T-helper 1 cell treated with Interleukin-12 subunit alpha and Interleukin-12 subunit beta and Interleukin-4 antibody, amounts not matched to agents 30 μg/mL and 1 μg/mL, for 36 hours (primary cell): ENCODE measurements at regions not wholly inside any gene's neighbourhood (a gene's known extent, or its start where the extent isn't known, plus 50 kb on each side); places are given as distances from the start of the nearest gene placed in this dataset.

ENCODE experiments used
- H3K27ac Mint-ChIP-seq: one replicate; pipeline ENCODE4 v1.8.0; 2021; ENCODE audit warnings: mild to moderate bottlenecking, mixed read lengths
- H3K27me3 Mint-ChIP-seq: one replicate; pipeline ENCODE4 v1.8.0; 2021; ENCODE audit warnings: low read depth, mixed read lengths
- H3K36me3 Mint-ChIP-seq: one replicate; pipeline ENCODE4 v1.8.0; 2021; ENCODE audit warnings: low read depth, mixed read lengths
- H3K4me1 Mint-ChIP-seq: one replicate; pipeline ENCODE4 v1.8.0; 2021; ENCODE audit warnings: low read depth, mixed read lengths
- H3K4me3 Mint-ChIP-seq: one replicate; pipeline ENCODE4 v1.8.0; 2021; ENCODE audit warnings: mild to moderate bottlenecking, moderate library complexity, mixed read lengths
- H3K9me3 Mint-ChIP-seq: one replicate; pipeline ENCODE4 v1.8.0; 2021; ENCODE audit warnings: mixed read lengths

DNA sequence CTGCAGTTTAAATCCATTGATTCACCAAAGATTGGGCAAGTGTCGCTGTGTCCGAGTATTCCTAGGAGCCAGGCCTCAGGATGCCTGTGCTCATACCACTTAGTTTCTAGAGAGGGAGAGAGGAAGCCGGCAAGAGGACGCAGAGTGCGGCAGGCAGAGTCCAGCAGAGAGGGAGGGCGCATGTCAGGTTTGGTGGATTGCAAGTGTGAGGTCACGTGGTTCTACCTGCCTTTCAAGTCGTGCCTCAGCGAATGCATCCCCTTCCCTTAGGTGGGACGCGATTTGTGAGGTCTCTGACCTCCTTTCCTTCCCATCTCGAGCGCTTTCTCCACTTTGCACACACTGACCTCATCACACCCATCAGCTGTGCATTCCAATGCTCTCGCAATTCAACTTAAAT, 188.1 kb downstream of the TMEM18 start:
- H3K9me3 Mint-ChIP-seq: no peaks in the 10 kb centered on the region

DNA sequence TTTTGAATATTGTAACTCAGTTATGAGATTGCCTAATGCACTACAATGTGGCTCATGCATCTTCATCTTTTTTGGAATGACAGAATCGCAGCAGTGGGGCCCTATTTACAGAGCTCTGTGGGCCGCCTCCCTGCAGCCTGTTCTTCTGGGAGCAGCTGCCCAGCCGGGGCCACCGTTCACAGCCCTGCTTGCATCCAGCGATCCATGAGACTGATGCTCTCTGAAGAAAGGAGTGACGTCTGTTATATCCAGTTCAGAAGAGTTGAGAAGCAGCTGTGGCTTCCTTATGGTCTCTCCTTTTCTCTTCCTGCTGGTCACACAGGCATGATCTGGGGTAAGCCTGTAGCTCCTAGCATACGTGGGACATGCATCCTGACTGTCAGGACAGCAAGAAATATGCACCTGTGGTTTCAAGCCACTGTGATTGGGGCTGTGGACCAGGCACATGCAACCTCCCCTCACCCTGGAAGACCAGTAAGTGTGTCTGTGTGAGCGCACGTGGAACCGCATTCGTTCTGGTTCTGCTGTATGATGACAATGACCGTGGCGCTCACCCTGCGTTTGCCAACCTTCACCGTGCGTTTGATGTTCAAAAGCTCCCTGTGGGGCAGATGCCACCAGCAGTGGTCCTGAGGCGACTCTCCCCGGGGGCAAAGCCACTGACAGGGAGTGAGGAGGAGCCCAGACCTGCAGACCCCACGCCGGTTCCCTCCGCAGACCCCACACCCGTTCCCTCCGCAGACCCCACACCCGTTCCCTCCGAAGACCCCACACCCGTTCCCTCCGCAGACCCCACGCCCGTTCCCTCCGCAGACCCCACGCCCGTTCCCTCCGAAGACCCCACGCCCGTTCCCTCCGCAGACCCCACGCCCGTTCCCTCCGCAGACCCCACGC, 189.8 kb downstream of the TMEM18 start:
- Mint-ChIP-seq H3K4me3 (no peak overlapping the region), H3K9me3 (no peaks in the 10 kb centered on the region), H3K27ac (no peak overlapping the region), H3K27me3 (peaks cover 5% of the 10 kb centered on the region), H3K4me1 (no peaks in the 10 kb centered on the region), H3K36me3 (no peaks in the 10 kb centered on the region)

More for the DNA sequence above, 188.1 kb downstream of the TMEM18 start:
- Mint-ChIP-seq H3K27ac (no peak overlapping the region), H3K36me3 (no peaks in the 10 kb centered on the region), H3K4me1 (no peaks in the 10 kb centered on the region), H3K27me3 (no peaks in the 10 kb centered on the region), H3K4me3 (no peak overlapping the region)

DNA sequence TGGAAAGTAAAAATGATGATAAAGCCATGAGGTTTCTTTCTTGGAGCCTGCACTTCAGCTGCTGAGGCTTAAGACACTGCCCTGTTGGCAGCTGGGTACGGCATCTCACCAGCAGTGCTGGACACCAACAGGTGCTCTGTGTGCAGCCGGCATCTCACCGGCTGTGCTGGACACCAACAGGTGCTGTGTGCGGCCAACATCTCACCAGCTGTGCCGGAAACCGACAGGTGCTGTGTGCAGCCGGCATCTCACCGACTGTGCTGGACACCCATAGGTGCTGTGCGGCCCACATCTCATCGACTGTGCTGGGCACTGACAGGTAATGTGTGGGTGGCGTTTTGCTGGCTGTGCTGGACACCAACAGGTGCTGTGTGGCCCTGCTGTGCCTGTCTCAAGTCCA, 190.8 kb downstream of the TMEM18 start:
- Mint-ChIP-seq H3K4me1 (no peaks in the 10 kb centered on the region), H3K27me3 (peaks cover 6% of the 10 kb centered on the region)

DNA sequence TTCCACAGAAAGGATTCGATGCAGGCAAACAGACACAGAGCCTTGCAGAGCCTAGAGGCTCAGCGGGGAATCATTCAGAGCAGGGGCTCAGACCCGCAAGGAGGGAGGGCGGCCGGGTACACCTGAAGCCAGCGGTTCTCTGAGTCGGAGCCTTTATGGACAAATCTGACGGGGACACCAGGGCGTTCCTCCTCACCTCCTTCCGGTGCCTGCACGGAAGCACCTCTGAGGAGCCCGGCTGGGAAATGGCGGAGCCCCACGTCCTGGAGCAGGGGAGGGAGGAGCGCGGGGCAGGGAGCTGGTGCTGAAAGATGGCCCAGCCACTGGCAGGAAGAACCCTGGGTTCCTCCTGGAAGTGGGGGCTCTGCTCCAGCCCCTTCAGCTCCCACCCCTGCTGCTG, 193.5 kb upstream of the ALKAL2 start:
- H3K4me1 Mint-ChIP-seq: no peaks in the 10 kb centered on the region
- H3K36me3 Mint-ChIP-seq: no peaks in the 10 kb centered on the region
- no peak overlapping the region for H3K27ac Mint-ChIP-seq
- H3K27me3 Mint-ChIP-seq: peaks cover 6% of the 10 kb centered on the region
- no peaks in the 10 kb centered on the region for H3K9me3 Mint-ChIP-seq
- no peak overlapping the region for H3K4me3 Mint-ChIP-seq

More for the DNA sequence above, 190.8 kb downstream of the TMEM18 start:
- Mint-ChIP-seq H3K4me3 (no peak overlapping the region), H3K36me3 (no peaks in the 10 kb centered on the region), H3K9me3 (no peaks in the 10 kb centered on the region), H3K27ac (no peak overlapping the region)

DNA sequence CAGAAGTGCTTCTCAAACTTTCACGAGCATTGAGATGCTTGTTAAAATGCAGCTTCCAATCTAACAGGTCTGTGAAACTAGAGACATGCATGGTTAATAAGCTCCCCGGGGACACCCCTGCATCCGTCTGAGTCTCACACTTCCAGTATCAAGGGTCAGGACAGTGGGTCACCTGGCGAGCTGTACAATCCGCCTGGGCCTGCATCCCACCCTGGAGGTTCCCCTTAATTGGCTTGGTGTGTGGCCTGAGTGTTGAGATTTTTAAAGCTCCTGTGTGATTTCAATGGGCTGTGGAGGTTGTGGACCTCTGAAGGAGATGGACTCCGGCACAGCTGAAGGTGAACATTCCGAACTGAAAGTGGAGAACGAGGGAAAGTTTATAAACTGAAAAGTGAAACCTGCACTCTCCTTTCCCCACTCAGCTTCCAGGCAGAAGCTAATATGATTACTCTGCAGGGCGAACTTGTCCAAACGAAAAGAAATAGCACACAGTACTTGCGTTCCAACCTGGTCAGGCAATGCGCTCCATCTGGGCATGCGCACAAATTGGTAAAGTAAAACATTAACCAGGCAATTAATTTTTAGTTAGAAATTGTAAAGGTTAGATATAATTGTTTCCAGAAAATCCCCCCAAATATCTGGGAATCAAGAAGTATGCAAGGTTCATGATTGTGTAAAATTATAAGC, 191.7 kb upstream of the ALKAL2 start:
- no peak overlapping the region for H3K4me3 Mint-ChIP-seq

DNA sequence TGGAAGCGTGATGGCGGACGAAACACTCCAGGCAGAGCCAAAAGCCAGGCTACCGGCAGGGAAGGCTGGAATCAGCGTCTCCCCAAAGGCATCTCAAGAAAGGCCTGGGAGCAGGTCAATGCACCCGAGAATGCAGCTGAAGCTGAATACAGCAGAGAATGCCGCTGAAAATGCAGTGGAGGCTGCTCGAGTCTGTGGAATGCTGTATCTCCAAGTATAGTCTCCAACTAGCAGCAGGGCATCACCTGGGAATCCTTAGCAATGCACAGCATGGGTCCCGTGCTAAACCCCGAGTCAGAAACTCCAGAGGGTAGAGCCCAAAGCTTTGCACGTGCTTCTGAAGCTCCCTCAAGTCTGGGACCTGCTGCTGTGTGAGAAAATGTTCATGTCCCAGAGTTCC, 191.1 kb upstream of the ALKAL2 start:
- no peaks in the 10 kb centered on the region for H3K4me1 Mint-ChIP-seq
- H3K27me3 Mint-ChIP-seq: peaks cover 6% of the 10 kb centered on the region
- H3K36me3 Mint-ChIP-seq: no peaks in the 10 kb centered on the region
- H3K27ac Mint-ChIP-seq: no peak overlapping the region
- peaks cover 3% of the 10 kb centered on the region for H3K9me3 Mint-ChIP-seq
- H3K4me3 Mint-ChIP-seq: no peak overlapping the region

More for the DNA sequence above, 191.7 kb upstream of the ALKAL2 start:
- no peaks in the 10 kb centered on the region for H3K36me3 Mint-ChIP-seq
- no peak overlapping the region for H3K27ac Mint-ChIP-seq
- no peaks in the 10 kb centered on the region for H3K4me1 Mint-ChIP-seq
- no peaks in the 10 kb centered on the region for H3K9me3 Mint-ChIP-seq
- H3K27me3 Mint-ChIP-seq: peaks cover 6% of the 10 kb centered on the region

DNA sequence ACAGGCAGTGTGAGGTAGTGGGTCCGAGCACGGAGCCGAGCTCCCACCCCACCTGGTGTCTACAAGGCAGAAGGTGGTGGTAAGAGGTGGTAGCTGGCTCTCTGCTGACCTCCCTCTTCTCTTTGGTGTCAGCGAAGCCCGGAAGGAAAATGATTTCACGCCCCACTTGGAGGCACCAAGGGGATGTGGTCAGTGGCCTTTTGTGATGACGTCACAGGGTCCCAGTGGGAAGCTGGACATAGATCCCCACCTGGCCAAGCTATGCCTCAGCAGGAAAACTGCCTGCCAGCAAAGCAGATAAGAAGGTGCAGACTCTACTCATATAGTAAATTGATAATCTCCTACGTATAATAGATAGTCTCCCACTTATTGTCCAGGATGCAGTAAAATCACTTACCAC, 183.7 kb upstream of the ALKAL2 start:
- Mint-ChIP-seq H3K36me3 (no peaks in the 10 kb centered on the region), H3K4me3 (no peak overlapping the region), H3K27ac (no peak overlapping the region), H3K4me1 (no peaks in the 10 kb centered on the region), H3K9me3 (peaks cover 18% of the 10 kb centered on the region), H3K27me3 (peaks cover 40% of the 10 kb centered on the region)

DNA sequence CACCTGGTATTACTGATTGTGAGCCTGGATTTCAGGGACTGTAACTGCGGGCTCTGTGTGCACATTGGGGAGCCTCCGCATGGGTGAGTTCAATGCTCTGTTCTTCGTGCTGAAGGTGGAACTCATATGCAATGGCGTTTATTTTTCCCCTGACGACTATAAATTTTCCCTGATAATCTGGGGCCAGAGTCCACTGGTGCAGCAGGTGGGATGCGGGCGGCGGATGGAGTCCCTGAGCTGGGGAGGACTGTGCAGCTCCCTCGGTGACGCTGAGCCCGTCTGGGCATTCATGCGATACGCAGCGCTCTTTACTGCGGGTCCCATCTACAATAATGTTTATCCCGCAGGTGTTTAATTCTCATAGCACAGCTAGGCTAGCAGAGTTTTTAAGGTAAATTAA, 181.6 kb upstream of the ALKAL2 start:
- Mint-ChIP-seq H3K9me3 (peaks cover 18% of the 10 kb centered on the region), H3K36me3 (no peaks in the 10 kb centered on the region), H3K27me3 (peaks cover 58% of the 10 kb centered on the region), H3K4me1 (no peaks in the 10 kb centered on the region), H3K27ac (no peak overlapping the region), H3K4me3 (no peak overlapping the region)

DNA sequence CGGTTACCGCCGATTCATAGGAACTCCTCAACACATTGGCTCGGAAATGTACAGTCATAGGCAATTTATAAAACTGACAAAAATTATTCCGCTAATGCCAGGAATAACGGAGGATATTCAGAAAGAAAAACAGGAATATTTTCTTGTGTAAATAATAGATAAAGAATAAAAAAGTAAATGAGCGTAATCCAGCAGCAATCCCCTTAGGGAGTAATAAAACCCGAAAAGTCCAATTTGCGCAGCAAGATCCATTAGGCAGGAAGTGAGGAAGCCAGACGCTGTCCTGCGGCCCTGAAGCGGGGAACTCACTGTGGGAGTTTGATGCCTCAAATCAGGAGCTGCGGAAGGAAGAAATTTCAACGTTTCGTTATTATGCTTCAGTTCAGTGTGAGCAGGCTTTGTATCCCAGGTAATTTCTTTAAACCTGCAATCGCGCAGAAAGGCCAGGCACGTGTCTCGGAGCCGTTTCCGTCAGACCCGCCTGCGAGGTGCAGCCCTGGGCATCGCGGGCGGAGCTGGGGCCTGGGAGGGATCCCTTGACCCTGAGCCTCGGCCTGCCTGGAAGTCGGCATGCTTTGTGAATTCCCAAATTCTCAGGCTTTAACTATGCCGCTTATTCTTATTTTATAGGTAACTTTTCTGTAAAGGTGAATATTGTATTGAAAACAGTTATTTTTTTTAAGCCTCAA, 180.9 kb upstream of the ALKAL2 start:
- H3K9me3 Mint-ChIP-seq: peaks cover 14% of the 10 kb centered on the region
- peaks cover 63% of the 10 kb centered on the region for H3K27me3 Mint-ChIP-seq
- H3K36me3 Mint-ChIP-seq: no peaks in the 10 kb centered on the region
- no peaks in the 10 kb centered on the region for H3K4me1 Mint-ChIP-seq
- H3K27ac Mint-ChIP-seq: no peak overlapping the region
- H3K4me3 Mint-ChIP-seq: no peak overlapping the region

DNA sequence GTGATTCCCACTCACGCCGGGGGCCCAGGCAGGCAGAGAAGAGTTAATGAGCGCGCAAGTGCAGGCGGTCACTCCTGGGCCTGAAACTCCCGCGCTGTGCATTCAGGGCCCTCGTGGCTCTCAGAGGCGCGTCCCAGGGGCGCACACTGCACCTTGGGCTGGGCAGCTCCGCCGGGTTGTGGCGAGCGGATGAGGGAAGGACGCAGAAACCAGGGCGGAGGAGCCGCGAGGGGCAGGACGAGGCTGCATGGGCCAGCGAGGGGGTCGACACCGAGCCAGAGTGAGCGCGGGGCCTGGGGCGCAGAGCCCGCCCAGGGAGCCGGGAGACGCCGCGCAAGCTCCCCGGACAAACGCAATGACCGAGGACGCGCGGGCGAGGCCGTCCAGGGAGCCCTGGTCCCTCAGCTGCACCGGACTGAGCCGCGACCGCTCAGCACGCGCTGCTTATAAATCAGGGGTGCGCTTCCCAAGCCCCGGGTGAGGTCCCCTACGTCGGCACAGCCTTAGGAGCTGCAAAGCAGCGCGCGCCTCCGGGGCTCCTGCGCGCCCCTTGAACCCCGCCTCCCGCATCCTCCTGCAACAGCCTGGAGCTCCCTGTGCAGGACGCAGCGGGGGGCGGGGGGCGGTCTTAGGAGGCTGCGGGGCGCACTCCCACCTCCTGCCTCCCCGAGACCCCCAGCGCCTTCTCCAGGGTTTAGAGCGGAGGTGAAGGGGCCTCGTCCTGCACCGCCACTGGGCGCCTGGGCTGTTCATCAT, 180.2 kb upstream of the ALKAL2 start:
- H3K27me3 Mint-ChIP-seq: peaks cover 70% of the 10 kb centered on the region
- no peak overlapping the region for H3K27ac Mint-ChIP-seq
- peaks cover 8% of the 10 kb centered on the region for H3K9me3 Mint-ChIP-seq

DNA sequence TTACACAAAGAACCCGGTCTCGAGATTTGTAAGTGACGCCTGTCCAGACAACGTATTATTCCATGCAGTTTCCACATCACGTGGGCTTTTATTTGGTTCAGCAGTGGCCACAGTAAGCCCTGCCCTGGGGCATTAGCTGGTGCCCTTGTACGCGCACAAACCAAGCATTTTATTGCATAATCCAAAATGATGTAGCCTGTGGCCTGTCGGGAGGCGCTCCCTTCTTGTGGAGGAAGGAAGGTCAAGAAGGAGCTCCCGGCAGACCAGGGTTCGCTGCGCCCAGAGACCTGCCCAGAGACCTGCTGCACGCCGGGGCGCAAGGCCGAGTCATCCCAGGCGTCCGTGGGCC, 179.6 kb upstream of the ALKAL2 start:
- peaks cover 2% of the 10 kb centered on the region for H3K9me3 Mint-ChIP-seq
- no peaks in the 10 kb centered on the region for H3K36me3 Mint-ChIP-seq
- no peak overlapping the region for H3K27ac Mint-ChIP-seq
- H3K4me3 Mint-ChIP-seq: no peak overlapping the region
- peaks cover 67% of the 10 kb centered on the region for H3K27me3 Mint-ChIP-seq
- no peaks in the 10 kb centered on the region for H3K4me1 Mint-ChIP-seq

More for the DNA sequence above, 180.2 kb upstream of the ALKAL2 start:
- H3K4me3 Mint-ChIP-seq: no peak overlapping the region
- H3K4me1 Mint-ChIP-seq: no peaks in the 10 kb centered on the region
- no peaks in the 10 kb centered on the region for H3K36me3 Mint-ChIP-seq

DNA sequence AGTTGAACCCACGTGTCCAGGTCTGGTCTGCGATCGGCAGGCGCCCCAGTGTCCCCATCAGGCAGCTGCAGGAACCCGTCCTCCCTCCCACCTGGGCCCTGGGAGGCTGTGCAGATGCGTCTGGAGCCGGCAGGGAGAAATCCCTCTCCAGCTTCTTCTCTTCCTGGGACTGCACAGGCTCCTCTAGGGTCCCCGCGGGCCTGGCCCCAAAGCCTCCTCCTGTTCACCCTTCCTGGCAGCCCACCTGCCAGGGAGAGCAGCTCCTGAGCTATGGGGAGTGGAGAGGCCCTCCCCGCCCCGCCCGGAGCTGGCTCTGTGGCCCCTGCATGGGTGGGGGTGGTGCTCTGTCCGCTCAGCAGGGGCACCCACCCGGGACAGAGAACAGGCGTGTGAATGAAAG, 179.2 kb upstream of the ALKAL2 start:
- H3K4me1 Mint-ChIP-seq: no peaks in the 10 kb centered on the region
- H3K27ac Mint-ChIP-seq: no peak overlapping the region
- no peaks in the 10 kb centered on the region for H3K36me3 Mint-ChIP-seq
- peaks cover 68% of the 10 kb centered on the region for H3K27me3 Mint-ChIP-seq
- H3K9me3 Mint-ChIP-seq: no peaks in the 10 kb centered on the region
- no peak overlapping the region for H3K4me3 Mint-ChIP-seq

DNA sequence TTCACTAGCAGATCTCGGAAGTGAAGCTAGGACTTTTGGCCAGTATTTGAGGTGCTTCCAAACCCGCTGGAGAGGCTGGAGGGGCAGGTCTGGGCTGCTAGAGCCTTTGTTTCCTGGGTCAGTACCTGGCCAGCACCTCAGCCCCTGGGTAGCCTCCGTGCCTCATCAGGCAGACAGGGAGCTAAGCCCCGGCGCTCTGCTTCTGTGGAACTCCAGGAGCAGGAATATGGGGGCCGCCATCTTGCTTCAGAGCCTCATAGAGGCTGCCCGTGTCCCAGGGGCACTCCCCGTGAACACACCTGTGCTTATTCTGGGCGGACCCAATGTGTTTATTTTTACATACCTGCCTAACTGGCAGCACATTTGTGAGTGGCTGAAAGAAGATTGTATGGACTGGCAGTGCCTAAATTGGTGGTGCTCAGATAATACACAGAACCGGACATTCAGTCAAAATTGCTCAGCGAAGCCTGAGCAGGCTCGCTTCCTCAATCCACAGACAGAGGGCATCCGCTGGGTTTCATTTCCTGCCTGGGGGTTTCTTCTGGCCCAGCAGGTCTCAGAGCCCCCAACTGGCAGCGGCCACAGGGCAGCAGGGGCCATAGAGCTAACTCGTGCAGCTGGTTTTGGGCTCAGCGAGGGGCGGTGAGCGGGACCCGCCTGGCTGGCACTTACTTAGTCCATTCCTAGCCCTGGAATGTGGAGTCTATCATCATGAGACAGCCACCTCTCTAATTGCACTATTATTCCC, 176.8 kb upstream of the ALKAL2 start:
- H3K36me3 Mint-ChIP-seq: peaks cover 2% of the 10 kb centered on the region
- no peaks in the 10 kb centered on the region for H3K9me3 Mint-ChIP-seq
- H3K4me3 Mint-ChIP-seq: no peak overlapping the region
- peaks cover 79% of the 10 kb centered on the region for H3K27me3 Mint-ChIP-seq
- H3K4me1 Mint-ChIP-seq: peaks cover 18% of the 10 kb centered on the region
- H3K27ac Mint-ChIP-seq: no peak overlapping the region

DNA sequence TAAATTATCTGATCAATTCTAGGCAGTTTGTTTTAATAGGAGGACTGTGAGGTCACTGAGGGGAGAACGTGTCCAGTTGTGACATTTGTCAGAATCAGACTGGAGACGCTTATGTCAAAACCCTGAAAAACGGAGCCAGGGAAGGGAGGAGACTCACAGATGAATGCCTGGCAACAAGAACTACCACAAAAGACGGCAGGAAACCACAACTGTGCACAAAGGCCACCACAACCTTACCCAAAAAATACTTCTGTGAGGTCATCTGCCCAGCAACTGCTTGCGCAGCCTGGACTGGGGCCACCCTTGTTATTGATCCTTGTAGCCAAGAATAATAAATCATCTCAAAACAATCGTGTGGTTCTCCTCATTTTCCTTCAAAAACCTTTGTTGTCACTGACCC, 173.0 kb upstream of the ALKAL2 start:
- Mint-ChIP-seq H3K9me3 (no peaks in the 10 kb centered on the region), H3K4me1 (peaks cover 29% of the 10 kb centered on the region), H3K27ac (peak overlapping the region; percentile 76), H3K4me3 (peak overlapping the region; percentile 64), H3K27me3 (peaks cover 76% of the 10 kb centered on the region), H3K36me3 (peaks cover 2% of the 10 kb centered on the region)
